Smooth muscle cell (in vitro differentiated cells): ENCODE measurements at regions not wholly inside any gene's neighbourhood (a gene's known extent, or its start where the extent isn't known, plus 50 kb on each side); places are given as distances from the start of the nearest gene placed in this dataset.
"Not testable (repeated sequence)": the region's sequence is repeated elsewhere in the genome, so short reads cannot be mapped to it uniquely, and the experiment has no call there.

Experiments used
- DNase-seq: peaks from one replicate; lab custom pipeline; 2025; ENCODE audit not compliant: unreplicated experiment; lab: John Stamatoyannopoulos, UW
- H2AFZ ChIP-seq: fragments of 200-600 bp; sonication (generic); 2 replicates; pipeline ENCODE4 v1.6.0; 2016; ENCODE audit warnings: antibody characterized with exemption, low read depth, mild to moderate bottlenecking
- H3F3A ChIP-seq: fragments of 200-600 bp; sonication (generic); 2 replicates; pipeline ENCODE4 v1.6.0; 2017; ENCODE audit warnings: antibody characterized with exemption, low read depth
- H3K27ac ChIP-seq: fragments of 200-600 bp; sonication (generic); 2 replicates; pipeline ENCODE4 v1.5.1; 2016; ENCODE audit warnings: low read depth, mild to moderate bottlenecking
- H3K27me3 ChIP-seq: fragments of 200-600 bp; sonication (generic); 2 replicates; pipeline ENCODE4 v1.6.1; 2016; ENCODE audit warnings: low read depth, mild to moderate bottlenecking
- H3K36me3 ChIP-seq: fragments of 200-600 bp; sonication (generic); 2 replicates; pipeline ENCODE4 v1.5.1; 2016; ENCODE audit warnings: low read depth
- H3K4me1 ChIP-seq: fragments of 200-600 bp; sonication (generic); 2 replicates; pipeline ENCODE4 v1.5.1; 2016; ENCODE audit warnings: low read depth
- H3K4me2 ChIP-seq: fragments of 200-600 bp; sonication (generic); 2 replicates; pipeline ENCODE4 v1.6.0; 2016; ENCODE audit warnings: mild to moderate bottlenecking
- H3K4me3 ChIP-seq: fragments of 200-600 bp; sonication (generic); 2 replicates; pipeline ENCODE4 v1.5.1; 2016; ENCODE audit warnings: mild to moderate bottlenecking
- H3K79me2 ChIP-seq: fragments of 200-600 bp; sonication (generic); 2 replicates; pipeline ENCODE4 v1.6.0; 2016; ENCODE audit warnings: low read depth, mild to moderate bottlenecking
- H3K9ac ChIP-seq: fragments of 200-600 bp; sonication (generic); 2 replicates; pipeline ENCODE4 v1.6.0; 2016; ENCODE audit warnings: low read depth
- H3K9me3 ChIP-seq: fragments of 200-600 bp; sonication (generic); replicated peaks from 2 replicates; pipeline ENCODE4 v1.5.1; 2016; ENCODE audit warnings: low read depth
- H4K20me1 ChIP-seq: fragments of 200-600 bp; sonication (generic); 2 replicates; pipeline ENCODE4 v1.6.0; 2016; ENCODE audit warnings: low read depth
- CTCF ChIP-seq: fragments of 200-600 bp; sonication (generic); IDR thresholded peaks from 2 replicates; pipeline ENCODE4 v1.5.1; 2017; ENCODE audit warnings: borderline replicate concordance, mild to moderate bottlenecking, antibody characterized with exemption; ENCODE audit not compliant: insufficient read depth, poor library complexity, severe bottlenecking
- WGBS: methylation state at CpG from one replicate; pipeline ENCODE4 v1.1.7; 2016; ENCODE audit warnings: low lambda C conversion rate; 5-methylcytosine and 5-hydroxymethylcytosine counted together

- no peaks in the 10 kb centered on the region for H3F3A ChIP-seq
- H3K27me3 ChIP-seq = peaks cover 12% of the 10 kb centered on the region
- no peak for DNase-seq
- no peak overlapping the region for H2AFZ ChIP-seq
- H3K4me3 ChIP-seq = no peak overlapping the region
- H3K27ac ChIP-seq = no peak overlapping the region
- H3K9me3 ChIP-seq = no peaks in the 10 kb centered on the region
- TF ChIP-seq CTCF = no peak
- no peak overlapping the region for H3K9ac ChIP-seq
- H3K79me2 ChIP-seq = no peaks in the 10 kb centered on the region
- H3K4me1 ChIP-seq = no peaks in the 10 kb centered on the region
- no peak overlapping the region for H3K4me2 ChIP-seq
- 90% methylated on average over 5 of the region's 5 CpGs for WGBS
- no peaks in the 10 kb centered on the region for H3K36me3 ChIP-seq
- no peaks in the 10 kb centered on the region for H4K20me1 ChIP-seq
Measured at GRCh38 chr20:40953856-40954255, 74.8 kb upstream of the TOP1 start.

GRCh38 chr20:40954521-40955165, 74.0 kb upstream of the TOP1 start:
- H3K9ac ChIP-seq = no peak overlapping the region
- no peak overlapping the region for H2AFZ ChIP-seq
- H4K20me1 ChIP-seq = no peaks in the 10 kb centered on the region
- no peaks in the 10 kb centered on the region for H3K79me2 ChIP-seq
- H3K4me3 ChIP-seq = no peak overlapping the region
- TF ChIP-seq CTCF = no peak
- WGBS = 97% methylated on average over 10 of the region's 10 CpGs
- no peaks in the 10 kb centered on the region for H3K4me1 ChIP-seq
- H3K27ac ChIP-seq = no peak overlapping the region
- no peak overlapping the region for H3K4me2 ChIP-seq
- H3K36me3 ChIP-seq = no peaks in the 10 kb centered on the region
- DNase-seq = no peak
- H3K27me3 ChIP-seq = peaks cover 12% of the 10 kb centered on the region
- no peaks in the 10 kb centered on the region for H3K9me3 ChIP-seq
- no peaks in the 10 kb centered on the region for H3F3A ChIP-seq

GRCh38 chr20:40955326-40955725, 73.3 kb upstream of the TOP1 start:
- Histone ChIP-seq H3K9me3 (no peaks in the 10 kb centered on the region), H3K4me2 (no peak overlapping the region), H3K36me3 (no peaks in the 10 kb centered on the region), H3K27ac (no peak overlapping the region), H3K9ac (no peak overlapping the region), H3K27me3 (peaks cover 12% of the 10 kb centered on the region), H3K4me1 (no peaks in the 10 kb centered on the region), H3F3A (no peaks in the 10 kb centered on the region), H3K4me3 (no peak overlapping the region), H4K20me1 (no peaks in the 10 kb centered on the region), H3K79me2 (no peaks in the 10 kb centered on the region), H2AFZ (no peak overlapping the region)
- DNase-seq = no peak
- no peak for TF ChIP-seq CTCF
- WGBS = 95% methylated on average over 2 of the region's 2 CpGs

GRCh38 chr20:40955826-40956225, 72.8 kb upstream of the TOP1 start:
- not testable (repeated sequence) for H3K9ac ChIP-seq, DNase-seq, H3K36me3 ChIP-seq, H2AFZ ChIP-seq, H3K27ac ChIP-seq, H3K9me3 ChIP-seq, H4K20me1 ChIP-seq, H3K4me1 ChIP-seq, H3F3A ChIP-seq, H3K4me3 ChIP-seq, H3K79me2 ChIP-seq, H3K4me2 ChIP-seq
- 88% methylated on average over 8 of the region's 8 CpGs for WGBS
- H3K27me3 ChIP-seq = peaks cover 10% of the 10 kb centered on the region
